GM19463 (cell line): ENCODE measurements at regions not wholly inside any gene's neighbourhood (a gene's known extent, or its start where the extent isn't known, plus 50 kb on each side); places are given as distances from the start of the nearest gene placed in this dataset.
"Not testable (repeated sequence)": the region's sequence is repeated elsewhere in the genome, so short reads cannot be mapped to it uniquely, and the experiment has no call there.

ENCODE experiments used
- ATAC-seq: cut with Tn5 transposase; IDR thresholded peaks from one replicate; pipeline ENCODE4 v1.9.1; 2021; ENCODE audit warnings: mild to moderate bottlenecking, moderate library complexity; ENCODE audit not compliant: unreplicated experiment

- ATAC-seq = no peak
Observed at GRCh38 chr6:164048840-164049516, 634.5 kb downstream of the QKI start.

- no peak for ATAC-seq
Observed at GRCh38 chr6:164045082-164045481, 630.6 kb downstream of the QKI start.

- ATAC-seq = not testable (repeated sequence)
Observed at GRCh38 chr6:164043656-164044055, 629.1 kb downstream of the QKI start.

- ATAC-seq = no peak
Observed at GRCh38 chr6:164042212-164042611, 627.7 kb downstream of the QKI start.

- no peak for ATAC-seq
Observed at GRCh38 chr6:164040994-164041393, 626.5 kb downstream of the QKI start.

GRCh38 chr6:164039954-164040375 lies 625.4 kb downstream of the QKI start:
- ATAC-seq = no peak

GRCh38 chr6:164037171-164037870 lies 622.8 kb downstream of the QKI start:
- ATAC-seq = no peak

GRCh38 chr6:164035900-164036485 lies 621.5 kb downstream of the QKI start:
- no peak for ATAC-seq

GRCh38 chr6:164034602-164035140 lies 620.2 kb downstream of the QKI start:
- no peak for ATAC-seq

GRCh38 chr6:164025180-164025579 lies 610.7 kb downstream of the QKI start:
- no peak for ATAC-seq

- no peak for ATAC-seq
Observed at GRCh38 chr6:164023535-164023934, 609.0 kb downstream of the QKI start.

- no peak for ATAC-seq
Observed at GRCh38 chr6:164022632-164023031, 608.1 kb downstream of the QKI start.

GRCh38 chr6:164021589-164022250 lies 607.2 kb downstream of the QKI start:
- ATAC-seq = no peak

GRCh38 chr6:164020142-164020541 lies 605.6 kb downstream of the QKI start:
- ATAC-seq = no peak

GRCh38 chr6:164018133-164018532 lies 603.6 kb downstream of the QKI start:
- ATAC-seq = no peak

- ATAC-seq = no peak
Observed at GRCh38 chr6:164016056-164016455, 601.5 kb downstream of the QKI start.

GRCh38 chr6:164015088-164015484 lies 600.6 kb downstream of the QKI start:
- ATAC-seq = no peak

GRCh38 chr6:164014346-164015087 lies 600.0 kb downstream of the QKI start:
- no peak for ATAC-seq

GRCh38 chr6:164013480-164014208 lies 599.1 kb downstream of the QKI start:
- ATAC-seq = no peak

GRCh38 chr6:164011321-164011720 lies 596.8 kb downstream of the QKI start:
- ATAC-seq = no peak
